Upper lobe of left lung (tissue), 6 donors: ENCODE measurements at regions not wholly inside any gene's neighbourhood (a gene's known extent, or its start where the extent isn't known, plus 50 kb on each side); places are given as distances from the start of the nearest gene placed in this dataset.
"Not testable (repeated sequence)": the region's sequence is repeated elsewhere in the genome, so short reads cannot be mapped to it uniquely, and the experiment has no call there.

Source experiments
- ATAC-seq, 2 donors: fragments of 200-7000 bp; cut with Tn5 transposase; one replicate each; pipeline ENCODE4 v1.9.1; 2022; ENCODE audit warnings: mild to moderate bottlenecking in 2 of 2, moderate library complexity in 2 of 2; ENCODE audit not compliant: low FRiP score in 2 of 2
- DNase-seq, 2 donors: peaks; one replicate each; pipeline ENCODE4 v3.0.0-alpha.2; 2019 to 2020
- H3K27ac ChIP-seq, 4 donors: fragments of 200-600 bp; sonication (generic); one replicate each; pipeline ENCODE4 v1.5.1; 2016 to 2019
- H3K27me3 ChIP-seq, 4 donors: fragments of 200-600 bp; sonication (generic); one replicate each; pipeline ENCODE4 v1.5.1; 2017 to 2019
- H3K36me3 ChIP-seq, 4 donors: fragments of 200-600 bp; sonication (generic); one replicate each; pipeline ENCODE4 v1.5.1; 2016 to 2019
- H3K4me1 ChIP-seq, 4 donors: fragments of 200-600 bp; sonication (generic); one replicate each; pipeline ENCODE4 v1.5.1; 2018 to 2019
- H3K4me3 ChIP-seq, 4 donors: fragments of 200-600 bp; sonication (generic); one replicate each; pipeline ENCODE4 v1.5.1; 2017 to 2019; ENCODE audit warnings: mild to moderate bottlenecking in 2 of 4, moderate library complexity in 1 of 4
- H3K9me3 ChIP-seq, 4 donors: fragments of 200-600 bp; sonication (generic); one replicate each; pipeline ENCODE4 v1.5.1; 2018 to 2019
- CTCF ChIP-seq, 6 experiments: fragments of 450-650 bp in 4 of 6; fragments of 200-600 bp in 2 of 6; sonication (generic) in 2 of 6; IDR thresholded peaks; one replicate each; pipeline ENCODE4 v1.5.1; 2016 to 2019; ENCODE audit warnings: antibody characterized with exemption in 6 of 6
- EP300 ChIP-seq, 4 donors: sonication (generic); formaldehyde crosslinking; IDR thresholded peaks; one replicate each; pipeline ENCODE4 v1.5.1; 2017; ENCODE audit warnings: antibody characterized with exemption in 4 of 4, control low read depth in 2 of 4
- POLR2A ChIP-seq, 4 donors: fragments of 450-650 bp; IDR thresholded peaks; one replicate each; pipeline ENCODE4 v1.5.1; 2016 to 2017; ENCODE audit warnings: antibody characterized with exemption in 4 of 4, mild to moderate bottlenecking in 2 of 4
- POLR2AphosphoS5 ChIP-seq, 2 donors: sonication (generic); formaldehyde crosslinking; IDR thresholded peaks; one replicate each; pipeline ENCODE4 v1.5.1; 2017; ENCODE audit warnings: antibody characterized with exemption in 2 of 2
- WGBS, 2 donors: methylation state at CpG; one replicate each; pipeline ENCODE4 v1.1.5; 2017 to 2018; 5-methylcytosine and 5-hydroxymethylcytosine counted together
- donor health status: DM: no; HTN: no; CAD: no; lungs with moderate emphysema.
- donor health status: DM: no; HTN: yes; CAD: no; lungs with severe emphysema.

GRCh38 chrX:67044029-67044653, 405.3 kb upstream of the EDA2R start:
- H3K4me3 ChIP-seq, result no peak overlapping the region

GRCh38 chrX:67004451-67004850, 365.6 kb upstream of the EDA2R start:
- Histone ChIP-seq H3K4me1 (no peaks in the 10 kb centered on the region), H3K9me3 (no peaks in the 10 kb centered on the region), H3K4me3 (no peak overlapping the region), H3K36me3 (no peaks in the 10 kb centered on the region), H3K27ac (no peak overlapping the region), H3K27me3 (no peaks in the 10 kb centered on the region)
- 60 to 71% methylated on average over 1 of the region's 1 CpG for WGBS, 2 donors
- no peak for TF ChIP-seq CTCF (IDR thresholded peaks at IDR 0.05)
- no peak for TF ChIP-seq POLR2AphosphoS5 (IDR thresholded peaks at IDR 0.05)
- no peak for TF ChIP-seq EP300 (IDR thresholded peaks at IDR 0.05)
- TF ChIP-seq POLR2A (IDR thresholded peaks at IDR 0.05), result no peak
- DNase-seq, result no peak
- ATAC-seq, result no peak

More at GRCh38 chrX:67044029-67044653, 405.3 kb upstream of the EDA2R start:
- WGBS, 2 donors, result 24 to 48% methylated on average over 4 of the region's 4 CpGs
- no peaks in the 10 kb centered on the region for H3K36me3 ChIP-seq
- no peaks in the 10 kb centered on the region for H3K4me1 ChIP-seq
- DNase-seq (no peak), ATAC-seq (no peak)
- no peaks in the 10 kb centered on the region for H3K9me3 ChIP-seq
- no peaks in the 10 kb centered on the region for H3K27me3 ChIP-seq
- TF ChIP-seq POLR2AphosphoS5 (IDR thresholded peaks at IDR 0.05), result no peak
- no peak overlapping the region for H3K27ac ChIP-seq

GRCh38 chrX:66994729-66995128, 355.9 kb upstream of the EDA2R start:
- TF ChIP-seq CTCF (IDR thresholded peaks at IDR 0.05) (no peak), POLR2AphosphoS5 (IDR thresholded peaks at IDR 0.05) (no peak), POLR2A (IDR thresholded peaks at IDR 0.05) (no peak), EP300 (IDR thresholded peaks at IDR 0.05) (no peak)
- Histone ChIP-seq H3K27ac (no peak overlapping the region), H3K4me1 (no peaks in the 10 kb centered on the region), H3K27me3 (no peaks in the 10 kb centered on the region), H3K4me3 (no peak overlapping the region), H3K9me3 (no peaks in the 10 kb centered on the region), H3K36me3 (no peaks in the 10 kb centered on the region)
- WGBS, 2 donors, result 55 to 83% methylated on average over 1 to 2 of the region's 2 CpGs
- no peak for DNase-seq
- no peak for ATAC-seq

GRCh38 chrX:66992077-66992476, 353.2 kb upstream of the EDA2R start:
- WGBS, 2 donors, result 70 to 80% methylated on average over 2 of the region's 2 CpGs
- H3K9me3 ChIP-seq, H3K36me3 ChIP-seq, ATAC-seq, H3K4me1 ChIP-seq, H3K27ac ChIP-seq, H3K4me3 ChIP-seq, DNase-seq, H3K27me3 ChIP-seq: not testable (repeated sequence)

GRCh38 chrX:66988331-66988730, 349.5 kb upstream of the EDA2R start:
- DNase-seq (no peak), ATAC-seq (no peak)
- Histone ChIP-seq H3K36me3 (no peaks in the 10 kb centered on the region), H3K4me3 (no peak overlapping the region), H3K9me3 (no peaks in the 10 kb centered on the region), H3K4me1 (no peaks in the 10 kb centered on the region), H3K27ac (no peak overlapping the region), H3K27me3 (no peaks in the 10 kb centered on the region)
- TF ChIP-seq EP300 (IDR thresholded peaks at IDR 0.05), result no peak
- TF ChIP-seq POLR2AphosphoS5 (IDR thresholded peaks at IDR 0.05), result no peak
- no peak for TF ChIP-seq POLR2A (IDR thresholded peaks at IDR 0.05)
- no peak for TF ChIP-seq CTCF (IDR thresholded peaks at IDR 0.05)
- WGBS, 2 donors, result 47 to 78% methylated on average over 1 of the region's 1 CpG

GRCh38 chrX:66961665-66962064, 322.8 kb upstream of the EDA2R start:
- H3K9me3 ChIP-seq, result peaks cover 0 to 18% (median 0%) of the 10 kb centered on the region in 4 donors
- no peaks in the 10 kb centered on the region for H3K27me3 ChIP-seq
- 20 to 79% methylated on average over 1 to 3 of the region's 3 CpGs for WGBS, 2 donors
- H3K27ac ChIP-seq, result no peak overlapping the region
- ATAC-seq (no peak), DNase-seq (no peak)
- no peaks in the 10 kb centered on the region for H3K4me1 ChIP-seq
- no peak overlapping the region for H3K4me3 ChIP-seq
- TF ChIP-seq POLR2A (IDR thresholded peaks at IDR 0.05), result no peak
- TF ChIP-seq EP300 (IDR thresholded peaks at IDR 0.05), result no peak
- TF ChIP-seq CTCF (IDR thresholded peaks at IDR 0.05), result no peak
- no peak for TF ChIP-seq POLR2AphosphoS5 (IDR thresholded peaks at IDR 0.05)
- no peaks in the 10 kb centered on the region for H3K36me3 ChIP-seq
